CD4-positive, alpha-beta memory T cell (primary cell): ENCODE measurements at regions not wholly inside any gene's neighbourhood (a gene's known extent, or its start where the extent isn't known, plus 50 kb on each side); places are given as distances from the start of the nearest gene placed in this dataset.

Source experiments
- CTCF ChIA-PET: fragments of 350-600 bp; sonication (Branson Sonifier 250); formaldehyde crosslinking; loops from one replicate; lab custom pipeline; 2021; ENCODE audit warnings: inconsistent platforms; ENCODE audit not compliant: partially characterized antibody; lab: Charles Lee
- POLR2A ChIA-PET: fragments of 350-600 bp; sonication (Branson Sonifier 250); formaldehyde crosslinking; loops from one replicate; lab custom pipeline; 2021; ENCODE audit not compliant: partially characterized antibody; lab: Charles Lee
- DNase-seq, 5 donors: peaks; one replicate each; pipeline versions ENCODE4 v3.0.0 to v3.0.0-alpha.2; 2020 to 2022; ENCODE audit warnings: mixed read lengths in 1 of 5
- H3K27ac ChIP-seq: one replicate; pipeline ENCODE4 v1.7.0; 2013; ENCODE audit warnings: low read depth, low read length
- H3K27me3 ChIP-seq: 2 replicates; pipeline ENCODE4 v1.7.0; 2013; ENCODE audit warnings: mild to moderate bottlenecking, low read length, moderate library complexity; ENCODE audit not compliant: insufficient read depth
- H3K36me3 ChIP-seq: 2 replicates; pipeline ENCODE4 v1.7.0; 2013; ENCODE audit warnings: mild to moderate bottlenecking, low read length, moderate library complexity; ENCODE audit not compliant: insufficient read depth
- H3K4me1 ChIP-seq: 2 replicates; pipeline ENCODE4 v1.7.0; 2013; ENCODE audit warnings: mild to moderate bottlenecking, low read length, moderate library complexity; ENCODE audit not compliant: insufficient read depth
- H3K4me3 ChIP-seq, 2 donors: one replicate each; pipeline ENCODE4 v1.7.0; 2013; ENCODE audit warnings: low read length in 2 of 2, mild to moderate bottlenecking in 1 of 2
- H3K9me3 ChIP-seq, 2 donors: one replicate each; pipeline ENCODE4 v1.7.0; 2013; ENCODE audit warnings: low read length in 2 of 2, control low read depth in 1 of 2; ENCODE audit not compliant: control insufficient read depth in 1 of 2
- H3K27ac Mint-ChIP-seq, 7 donors: one replicate each; pipeline ENCODE4 v1.8.0; 2020 to 2021; ENCODE audit warnings: mixed read lengths in 7 of 7, mild to moderate bottlenecking in 6 of 7, inconsistent platforms in 3 of 7, moderate library complexity in 3 of 7
- H3K27me3 Mint-ChIP-seq, 2 donors: one replicate each; pipeline ENCODE4 v1.8.0; 2020 to 2021; ENCODE audit warnings: mixed read lengths in 2 of 2
- H3K36me3 Mint-ChIP-seq, 2 donors: one replicate each; pipeline ENCODE4 v1.8.0; 2020 to 2021; ENCODE audit warnings: mixed read lengths in 2 of 2, inconsistent platforms in 1 of 2, mild to moderate bottlenecking in 1 of 2
- H3K4me1 Mint-ChIP-seq, 4 donors: one replicate each; pipeline ENCODE4 v1.8.0; 2020 to 2021; ENCODE audit warnings: mixed read lengths in 4 of 4, mild to moderate bottlenecking in 1 of 4
- H3K4me3 Mint-ChIP-seq, 8 donors: one replicate each; pipeline ENCODE4 v1.8.0; 2020 to 2021; ENCODE audit warnings: mixed read lengths in 8 of 8, mild to moderate bottlenecking in 7 of 8, moderate library complexity in 6 of 8, inconsistent platforms in 3 of 8
- H3K9me3 Mint-ChIP-seq, 8 donors: one replicate each; pipeline ENCODE4 v1.8.0; 2020 to 2021; ENCODE audit warnings: mixed read lengths in 8 of 8, mild to moderate bottlenecking in 5 of 8, inconsistent platforms in 3 of 8, moderate library complexity in 1 of 8
- intact Hi-C: fragments of 100-400 bp; cut with micrococcal nuclease; formaldehyde crosslinking; loops from one replicate; pipeline ENCODE4 v1.15.1; 2023

- POLR2A ChIA-PET, result no interaction called here
- peaks cover 0 to 1% of the 10 kb centered on the region in 2 donors for H3K27me3 Mint-ChIP-seq
- no peaks in the 10 kb centered on the region for H3K4me1 ChIP-seq
Observed at GRCh38 chr17:77312061-77312701, 171.4 kb downstream of the SEC14L1 start.

GRCh38 chr17:77312786-77313599 lies 172.2 kb downstream of the SEC14L1 start:
- no peak overlapping the region for H3K4me3 ChIP-seq
- ChIA-PET POLR2A (interaction anchor here (0.6 kb wide), 1 partner anchor 669 kb away, joined by 4 read pairs; no protein-coding TSS in a partner anchor), CTCF (no interaction called here)
- H3K27ac ChIP-seq, result no peak overlapping the region
- H3K27me3 Mint-ChIP-seq, result peaks cover 0 to 1% of the 10 kb centered on the region in 2 donors
- no peak overlapping the region for H3K4me3 Mint-ChIP-seq
- intact Hi-C loops, result no loop called here
- DNase-seq, result no peak
- H3K36me3 Mint-ChIP-seq, result no peaks in the 10 kb centered on the region
- H3K4me1 Mint-ChIP-seq, result peaks cover 0 to 3% (median 1%) of the 10 kb centered on the region in 4 donors
- no peaks in the 10 kb centered on the region for H3K9me3 Mint-ChIP-seq
- H3K27me3 ChIP-seq, result no peaks in the 10 kb centered on the region
- no peak overlapping the region for H3K27ac Mint-ChIP-seq
- H3K9me3 ChIP-seq, result no peaks in the 10 kb centered on the region
- no peaks in the 10 kb centered on the region for H3K4me1 ChIP-seq
- no peaks in the 10 kb centered on the region for H3K36me3 ChIP-seq

More at GRCh38 chr17:77312061-77312701, 171.4 kb downstream of the SEC14L1 start:
- H3K27ac ChIP-seq, result no peak overlapping the region
- no peak for DNase-seq
- CTCF ChIA-PET, result no interaction called here
- H3K4me1 Mint-ChIP-seq, result peaks cover 0 to 3% (median 0%) of the 10 kb centered on the region in 4 donors
- no peak overlapping the region for H3K27ac Mint-ChIP-seq
- intact Hi-C loops, result no loop called here
- no peaks in the 10 kb centered on the region for H3K36me3 ChIP-seq
- H3K36me3 Mint-ChIP-seq, result no peaks in the 10 kb centered on the region
- no peaks in the 10 kb centered on the region for H3K9me3 Mint-ChIP-seq
- H3K4me3 Mint-ChIP-seq, result no peak overlapping the region
- H3K27me3 ChIP-seq, result no peaks in the 10 kb centered on the region
- H3K4me3 ChIP-seq, result no peak overlapping the region
- no peaks in the 10 kb centered on the region for H3K9me3 ChIP-seq

DNA sequence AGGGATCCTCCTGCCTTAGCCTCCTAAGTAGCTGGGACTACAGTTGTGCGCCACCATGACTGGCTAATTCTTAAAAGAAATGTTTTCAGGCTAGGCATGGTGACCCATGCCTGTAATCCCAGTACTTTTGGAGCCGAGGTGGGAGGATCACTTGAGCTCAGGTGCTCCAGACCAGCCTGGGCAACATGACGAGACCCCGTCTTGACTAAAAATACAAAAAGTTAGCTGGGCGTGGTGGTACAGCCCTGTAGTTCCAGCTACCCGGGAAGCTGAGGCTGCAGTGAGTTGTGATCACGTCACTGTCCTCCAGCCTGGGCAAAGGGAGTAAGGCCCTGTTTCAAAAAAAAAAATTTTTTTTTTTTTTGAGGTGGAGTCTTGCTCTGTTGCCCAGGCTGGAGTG lies 173.1 kb downstream of the SEC14L1 start:
- no peaks in the 10 kb centered on the region for H3K27me3 ChIP-seq
- Mint-ChIP-seq H3K27me3 (peaks cover 0 to 1% of the 10 kb centered on the region in 2 donors), H3K36me3 (no peaks in the 10 kb centered on the region), H3K4me1 (peaks cover 0 to 7% (median 2%) of the 10 kb centered on the region in 4 donors), H3K4me3 (no peak overlapping the region), H3K9me3 (no peaks in the 10 kb centered on the region), H3K27ac (no peak overlapping the region)
- no peak for DNase-seq
- no peaks in the 10 kb centered on the region for H3K36me3 ChIP-seq
- intact Hi-C loops, result no loop called here
- ChIA-PET CTCF (no interaction called here), POLR2A (interaction anchor here (0.6 kb wide), 1 partner anchor 669 kb away, joined by 4 read pairs; no protein-coding TSS in a partner anchor)
- no peak overlapping the region for H3K4me3 ChIP-seq
- no peak overlapping the region for H3K27ac ChIP-seq
- H3K4me1 ChIP-seq, result peaks cover 1% of the 10 kb centered on the region
- no peaks in the 10 kb centered on the region for H3K9me3 ChIP-seq

- no peaks in the 10 kb centered on the region for H3K27me3 ChIP-seq
- H3K36me3 ChIP-seq, result no peaks in the 10 kb centered on the region
- Mint-ChIP-seq H3K4me1 (peaks cover 5 to 15% (median 8%) of the 10 kb centered on the region in 4 donors), H3K9me3 (no peaks in the 10 kb centered on the region), H3K4me3 (no peak overlapping the region), H3K27me3 (no peaks in the 10 kb centered on the region), H3K36me3 (no peaks in the 10 kb centered on the region), H3K27ac (no peak overlapping the region)
- H3K4me1 ChIP-seq, result peaks cover 9% of the 10 kb centered on the region
- no peaks in the 10 kb centered on the region for H3K9me3 ChIP-seq
- intact Hi-C loops, result no loop called here
- no peak for DNase-seq
- no peak overlapping the region for H3K4me3 ChIP-seq
- ChIA-PET POLR2A (no interaction called here), CTCF (no interaction called here)
- no peak overlapping the region for H3K27ac ChIP-seq
Observed at GRCh38 chr17:77314601-77315000, 173.8 kb downstream of the SEC14L1 start.

DNA sequence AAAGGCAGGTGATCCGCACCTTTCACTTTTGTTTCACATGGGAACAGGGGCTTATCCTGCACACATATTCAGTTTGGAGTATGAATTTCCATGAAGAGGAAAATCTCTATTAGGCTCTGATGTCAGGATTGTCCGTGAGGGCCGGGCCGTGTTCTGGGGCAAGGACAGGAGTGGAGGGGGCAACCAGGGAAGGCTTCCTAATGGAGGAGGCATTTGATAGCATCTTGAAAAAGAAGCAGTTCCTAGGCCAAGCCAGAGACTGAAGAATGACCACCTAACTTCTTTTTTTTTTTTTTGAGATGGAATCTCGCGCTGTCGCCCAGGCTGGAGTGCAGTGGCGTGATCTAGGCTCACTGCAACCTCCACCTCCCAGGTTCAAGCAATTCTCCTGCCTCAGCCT lies 174.2 kb downstream of the SEC14L1 start:
- Histone ChIP-seq H3K36me3 (no peaks in the 10 kb centered on the region), H3K9me3 (no peaks in the 10 kb centered on the region), H3K27ac (no peak overlapping the region), H3K4me1 (peaks cover 13% of the 10 kb centered on the region), H3K4me3 (no peak overlapping the region), H3K27me3 (no peaks in the 10 kb centered on the region)
- DNase-seq, result no peak
- no peaks in the 10 kb centered on the region for H3K27me3 Mint-ChIP-seq
- no peaks in the 10 kb centered on the region for H3K36me3 Mint-ChIP-seq
- H3K4me3 Mint-ChIP-seq, result no peak overlapping the region
- intact Hi-C loops, result no loop called here
- no peaks in the 10 kb centered on the region for H3K9me3 Mint-ChIP-seq
- no peak overlapping the region for H3K27ac Mint-ChIP-seq
- peaks cover 7 to 19% (median 11%) of the 10 kb centered on the region in 4 donors for H3K4me1 Mint-ChIP-seq
- POLR2A ChIA-PET, result no interaction called here
- CTCF ChIA-PET, result no interaction called here

- H3K36me3 ChIP-seq, result no peaks in the 10 kb centered on the region
- H3K4me1 Mint-ChIP-seq, result peaks cover 9 to 26% (median 15%) of the 10 kb centered on the region in 4 donors
- H3K4me1 ChIP-seq, result peaks cover 20% of the 10 kb centered on the region
- H3K9me3 Mint-ChIP-seq, result no peaks in the 10 kb centered on the region
- H3K36me3 Mint-ChIP-seq, result no peaks in the 10 kb centered on the region
- no peak overlapping the region for H3K4me3 ChIP-seq
- H3K27ac Mint-ChIP-seq, result peak overlapping the region in 2 of 7 donors; percentile 53 to 65
- CTCF ChIA-PET, result no interaction called here
- H3K27ac ChIP-seq, result no peak overlapping the region
- no peaks in the 10 kb centered on the region for H3K9me3 ChIP-seq
- no peak overlapping the region for H3K4me3 Mint-ChIP-seq
- POLR2A ChIA-PET, result no interaction called here
- H3K27me3 Mint-ChIP-seq, result no peaks in the 10 kb centered on the region
- H3K27me3 ChIP-seq, result no peaks in the 10 kb centered on the region
- DNase-seq, result no peak
- intact Hi-C loops, result no loop called here
Observed at GRCh38 chr17:77315551-77316190, 174.9 kb downstream of the SEC14L1 start.

GRCh38 chr17:77316191-77316641 lies 175.4 kb downstream of the SEC14L1 start:
- Histone ChIP-seq H3K9me3 (no peaks in the 10 kb centered on the region), H3K36me3 (no peaks in the 10 kb centered on the region), H3K4me1 (peaks cover 20% of the 10 kb centered on the region), H3K27me3 (no peaks in the 10 kb centered on the region), H3K4me3 (no peak overlapping the region), H3K27ac (no peak overlapping the region)
- Mint-ChIP-seq H3K9me3 (no peaks in the 10 kb centered on the region), H3K4me1 (peaks cover 9 to 26% (median 16%) of the 10 kb centered on the region in 4 donors), H3K27ac (no peak overlapping the region), H3K27me3 (no peaks in the 10 kb centered on the region), H3K4me3 (no peak overlapping the region), H3K36me3 (no peaks in the 10 kb centered on the region)
- CTCF ChIA-PET, result no interaction called here
- intact Hi-C loops, result no loop called here
- POLR2A ChIA-PET, result no interaction called here
- no peak for DNase-seq
